Mucosa of stomach (tissue), 1 donor: ENCODE measurements at regions not wholly inside any gene's neighbourhood (a gene's known extent, or its start where the extent isn't known, plus 50 kb on each side); places are given as distances from the start of the nearest gene placed in this dataset.
"Not testable (repeated sequence)": the region's sequence is repeated elsewhere in the genome, so short reads cannot be mapped to it uniquely, and the experiment has no call there.

ENCODE experiments used
- H3K27me3 ChIP-seq: one replicate; pipeline ENCODE4 v1.7.0; 2013; ENCODE audit warnings: mild to moderate bottlenecking, low read length; ENCODE audit not compliant: control insufficient read depth, insufficient read depth
- H3K36me3 ChIP-seq: one replicate; pipeline ENCODE4 v1.7.0; 2013; ENCODE audit warnings: low read length; ENCODE audit not compliant: control insufficient read depth, insufficient read depth
- H3K4me1 ChIP-seq: one replicate; pipeline ENCODE4 v1.7.0; 2013; ENCODE audit warnings: mild to moderate bottlenecking, low read length; ENCODE audit not compliant: control insufficient read depth, insufficient read depth
- H3K4me3 ChIP-seq: one replicate; pipeline ENCODE4 v1.7.0; 2013; ENCODE audit warnings: low read length
- H3K9ac ChIP-seq: one replicate; pipeline ENCODE4 v1.7.0; 2013; ENCODE audit warnings: mild to moderate bottlenecking, low read length, moderate library complexity
- H3K9me3 ChIP-seq: one replicate; pipeline ENCODE4 v1.7.0; 2013; ENCODE audit warnings: mild to moderate bottlenecking, low read length, moderate library complexity; ENCODE audit not compliant: control insufficient read depth
- donor health status: Pancreatic carcinoma.

DNA sequence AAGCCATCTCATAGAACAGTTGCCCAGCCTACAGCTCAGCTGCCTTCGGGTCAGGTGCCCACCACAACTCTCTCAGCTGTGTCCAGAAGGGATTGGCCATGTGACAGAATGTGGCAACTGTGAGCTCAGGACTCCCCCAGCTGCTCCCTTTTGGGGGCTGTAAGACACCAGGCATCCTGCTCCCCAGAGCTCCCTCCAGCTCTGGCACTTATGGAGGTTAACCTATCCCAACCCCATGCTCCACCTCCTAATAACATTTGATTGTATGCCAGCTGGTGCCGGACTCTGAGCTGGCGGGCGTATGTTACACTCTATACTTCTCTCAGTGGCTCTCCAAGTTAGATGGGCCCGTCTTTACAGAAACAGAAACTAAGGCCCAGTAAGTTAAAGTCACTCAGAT lies 222.8 kb downstream of the FAM43A start:
- Histone ChIP-seq H3K27me3 (no peaks in the 10 kb centered on the region), H3K36me3 (no peaks in the 10 kb centered on the region), H3K9me3 (no peaks in the 10 kb centered on the region), H3K4me1 (peaks cover 10% of the 10 kb centered on the region), H3K9ac (no peak overlapping the region), H3K4me3 (no peak overlapping the region)

DNA sequence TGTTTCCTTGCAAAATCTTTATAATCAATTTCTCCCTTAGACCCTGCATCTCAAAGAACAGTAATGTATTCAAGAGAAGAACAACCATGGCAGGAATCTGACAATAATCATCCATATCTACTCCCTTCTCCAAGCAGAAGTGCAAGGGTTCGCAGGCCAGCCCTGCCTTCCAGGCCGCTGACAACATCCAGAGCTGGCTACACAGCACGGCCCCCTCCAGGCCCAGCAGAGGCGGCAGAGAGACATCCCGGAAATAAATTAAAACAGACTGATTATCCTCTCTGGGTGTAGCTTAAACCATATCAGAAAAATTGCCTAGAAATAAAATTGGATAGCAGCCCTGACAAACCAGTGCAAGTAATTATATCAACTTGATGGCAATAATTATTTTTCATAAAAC lies 223.3 kb downstream of the FAM43A start:
- H3K9ac ChIP-seq = no peak overlapping the region
- no peak overlapping the region for H3K4me3 ChIP-seq
- H3K36me3 ChIP-seq = no peaks in the 10 kb centered on the region

DNA sequence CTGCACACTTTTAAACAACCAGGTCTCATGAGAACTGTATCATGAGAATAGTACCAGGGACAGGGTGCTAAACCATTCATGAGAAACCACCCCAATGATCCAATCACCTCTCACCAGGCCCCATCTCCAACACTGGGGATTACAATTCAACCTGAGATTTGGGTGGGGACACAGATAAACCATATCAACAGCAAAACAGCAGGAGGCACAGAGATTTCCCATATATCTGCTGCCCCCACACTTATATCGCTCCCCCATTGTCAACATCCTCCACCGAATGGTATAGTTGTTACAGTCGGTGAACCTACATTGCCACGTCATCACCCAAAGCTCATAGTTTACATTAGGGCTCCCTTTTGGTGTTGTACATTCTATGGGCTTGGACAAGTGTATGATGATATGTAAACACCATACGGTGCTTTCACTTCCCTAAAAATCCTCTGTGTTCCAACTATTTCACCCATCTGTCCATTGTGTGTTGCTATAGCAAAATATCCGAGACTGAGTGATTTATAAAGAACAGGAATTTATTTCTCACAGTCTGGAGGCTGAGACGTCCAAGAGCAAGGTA lies 224.8 kb downstream of the FAM43A start:
- H3K9me3 ChIP-seq = no peaks in the 10 kb centered on the region
- H3K9ac ChIP-seq = no peak overlapping the region
- peaks cover 10% of the 10 kb centered on the region for H3K4me1 ChIP-seq
- H3K4me3 ChIP-seq = no peak overlapping the region
- no peaks in the 10 kb centered on the region for H3K36me3 ChIP-seq
- H3K27me3 ChIP-seq = no peaks in the 10 kb centered on the region

More for the DNA sequence above, 223.3 kb downstream of the FAM43A start:
- peaks cover 10% of the 10 kb centered on the region for H3K4me1 ChIP-seq
- no peaks in the 10 kb centered on the region for H3K9me3 ChIP-seq
- H3K27me3 ChIP-seq = no peaks in the 10 kb centered on the region

DNA sequence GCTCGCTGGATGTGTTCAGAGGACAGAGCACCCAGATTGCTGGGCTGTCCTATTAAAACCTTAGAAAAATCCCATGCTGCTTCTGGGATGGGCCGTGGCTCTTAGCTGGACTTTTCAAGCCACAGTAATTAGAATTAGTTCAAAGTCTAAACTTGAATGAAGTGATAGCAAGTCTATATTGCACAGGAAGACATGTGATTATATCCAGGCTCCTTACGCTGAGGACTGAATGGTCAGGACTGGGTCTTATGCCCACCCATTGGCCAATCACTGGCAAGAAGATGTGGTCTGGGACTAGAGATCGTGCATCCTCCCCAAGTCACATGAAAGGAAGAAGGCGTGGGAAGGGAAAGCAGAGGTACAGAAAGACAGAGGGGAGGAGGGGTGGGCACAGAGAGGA lies 227.6 kb downstream of the FAM43A start:
- no peaks in the 10 kb centered on the region for H3K27me3 ChIP-seq
- H3K9ac ChIP-seq = no peak overlapping the region
- no peak overlapping the region for H3K4me3 ChIP-seq
- peaks cover 9% of the 10 kb centered on the region for H3K4me1 ChIP-seq
- no peaks in the 10 kb centered on the region for H3K36me3 ChIP-seq
- no peaks in the 10 kb centered on the region for H3K9me3 ChIP-seq

DNA sequence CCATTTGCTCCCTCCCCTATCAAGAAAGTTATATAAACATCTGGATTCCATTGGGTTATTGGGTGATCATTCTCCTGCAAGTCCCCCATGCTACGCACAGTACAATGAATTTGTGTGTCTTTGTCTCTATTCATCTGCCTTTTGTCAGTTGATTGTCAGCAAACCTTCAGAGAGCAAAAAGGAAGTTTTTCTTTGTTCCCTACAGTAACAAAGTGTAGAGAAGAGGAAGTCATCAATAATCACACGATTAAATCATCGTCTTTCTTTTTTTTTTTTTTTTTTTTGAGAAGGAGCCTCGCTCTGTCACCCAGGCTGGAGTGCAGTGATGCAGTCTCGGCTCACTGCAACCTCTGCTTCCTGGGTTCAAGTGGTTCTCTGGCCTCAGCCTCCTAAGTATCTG lies 239.2 kb downstream of the FAM43A start:
- H3K4me3 ChIP-seq, H3K27me3 ChIP-seq, H3K9ac ChIP-seq, H3K4me1 ChIP-seq, H3K9me3 ChIP-seq, H3K36me3 ChIP-seq: not testable (repeated sequence)

DNA sequence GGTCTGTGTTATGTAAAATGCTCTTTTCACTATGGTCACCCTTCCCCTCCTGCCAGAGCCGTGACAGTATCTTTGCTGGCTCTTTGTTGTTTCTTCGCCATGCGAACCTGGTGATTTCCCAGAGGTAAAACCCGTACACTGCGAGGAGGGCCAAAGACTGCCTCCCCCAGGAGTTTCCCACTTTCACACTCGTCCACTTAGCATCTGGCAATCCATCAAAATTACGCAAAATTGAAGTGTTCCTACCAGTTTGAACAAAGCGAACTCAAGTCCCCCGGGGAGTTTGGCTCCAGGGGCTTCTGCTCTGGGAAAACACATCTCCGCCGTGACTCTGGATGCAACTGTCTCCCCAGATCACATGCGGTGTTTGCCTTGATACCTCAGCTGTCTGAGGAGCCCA lies 239.9 kb downstream of the FAM43A start:
- no peaks in the 10 kb centered on the region for H3K27me3 ChIP-seq
- no peaks in the 10 kb centered on the region for H3K36me3 ChIP-seq
- peaks cover 7% of the 10 kb centered on the region for H3K4me1 ChIP-seq
- no peak overlapping the region for H3K9ac ChIP-seq
- no peaks in the 10 kb centered on the region for H3K9me3 ChIP-seq
- no peak overlapping the region for H3K4me3 ChIP-seq

DNA sequence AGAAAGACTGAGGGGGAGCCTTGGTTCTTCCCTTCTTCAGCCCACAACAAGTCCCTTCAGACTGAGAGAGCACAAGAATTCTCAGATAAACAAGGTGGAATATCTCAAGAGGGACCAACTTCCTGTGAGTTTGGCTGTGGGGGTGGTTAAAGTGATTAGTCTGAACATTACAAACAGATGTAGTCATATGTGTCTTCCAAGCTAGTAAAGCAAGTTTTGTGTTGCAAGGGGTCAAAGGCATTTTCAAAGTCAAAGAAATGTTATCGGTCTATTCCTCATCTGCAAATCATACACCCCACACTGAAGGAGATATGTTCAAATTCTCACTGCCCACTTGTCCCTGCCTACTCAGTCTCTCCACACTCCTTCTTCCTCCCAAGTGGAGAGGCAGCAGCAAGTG lies 242.5 kb downstream of the FAM43A start:
- Histone ChIP-seq H3K9ac (no peak overlapping the region), H3K27me3 (no peaks in the 10 kb centered on the region), H3K4me1 (peaks cover 14% of the 10 kb centered on the region)

GRCh38 chr3:194928831-194929577 lies 243.3 kb downstream of the FAM43A start:
- Histone ChIP-seq H3K4me1 (peaks cover 14% of the 10 kb centered on the region), H3K4me3 (no peak overlapping the region), H3K9ac (no peak overlapping the region)

More for the DNA sequence above, 242.5 kb downstream of the FAM43A start:
- no peak overlapping the region for H3K4me3 ChIP-seq
- H3K36me3 ChIP-seq = no peaks in the 10 kb centered on the region
- H3K9me3 ChIP-seq = no peaks in the 10 kb centered on the region

GRCh38 chr3:194929578-194929960 lies 243.9 kb downstream of the FAM43A start:
- no peak overlapping the region for H3K9ac ChIP-seq
- peaks cover 14% of the 10 kb centered on the region for H3K4me1 ChIP-seq
- no peak overlapping the region for H3K4me3 ChIP-seq
- no peaks in the 10 kb centered on the region for H3K9me3 ChIP-seq
- H3K36me3 ChIP-seq = no peaks in the 10 kb centered on the region
- no peaks in the 10 kb centered on the region for H3K27me3 ChIP-seq

More at GRCh38 chr3:194928831-194929577, 243.3 kb downstream of the FAM43A start:
- no peaks in the 10 kb centered on the region for H3K36me3 ChIP-seq
- H3K27me3 ChIP-seq = no peaks in the 10 kb centered on the region
- no peaks in the 10 kb centered on the region for H3K9me3 ChIP-seq

DNA sequence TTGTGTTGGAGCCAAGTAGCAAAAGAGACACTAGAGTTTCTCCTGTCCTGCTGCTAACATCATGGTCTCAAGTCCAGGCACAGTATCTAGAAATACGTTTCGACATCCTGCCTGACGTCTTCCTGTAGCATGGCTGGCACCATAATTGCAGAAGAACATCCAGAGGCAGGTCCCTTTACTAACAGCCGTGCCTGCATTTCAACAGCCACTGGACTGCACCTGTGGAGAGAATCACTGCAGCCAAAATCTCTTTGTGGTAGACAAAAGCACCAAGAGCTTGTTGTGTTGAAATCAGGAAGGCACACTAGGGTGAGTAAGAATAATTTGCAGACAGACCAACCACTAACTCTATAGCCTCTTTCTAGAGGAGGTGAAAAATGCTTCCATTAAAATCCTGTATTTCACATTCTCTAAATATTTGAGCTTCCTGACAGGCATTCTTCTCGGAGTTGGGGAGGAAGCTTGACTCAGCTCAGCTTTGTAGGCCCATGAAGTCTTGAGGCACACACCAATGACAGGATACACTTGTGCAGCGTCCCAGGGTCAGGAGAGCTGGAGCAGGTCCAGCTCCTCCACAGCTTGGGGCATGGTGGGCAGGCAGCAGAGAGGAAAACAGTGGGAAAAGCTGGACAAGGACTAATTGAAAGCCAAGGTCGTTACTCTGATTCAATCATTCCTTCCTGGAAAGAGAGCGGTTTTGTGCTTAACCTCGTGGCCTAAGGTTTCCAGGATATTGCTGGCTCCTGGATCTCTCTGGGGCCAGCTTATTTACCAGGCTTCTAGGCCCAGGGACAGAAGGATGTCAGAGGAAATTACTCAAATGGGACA lies 244.9 kb downstream of the FAM43A start:
- H3K9ac ChIP-seq = no peak overlapping the region
- peaks cover 14% of the 10 kb centered on the region for H3K4me1 ChIP-seq
- no peaks in the 10 kb centered on the region for H3K9me3 ChIP-seq
- H3K36me3 ChIP-seq = no peaks in the 10 kb centered on the region
- no peaks in the 10 kb centered on the region for H3K27me3 ChIP-seq
- no peak overlapping the region for H3K4me3 ChIP-seq

- Histone ChIP-seq H3K27me3 (no peaks in the 10 kb centered on the region), H3K9me3 (no peaks in the 10 kb centered on the region), H3K4me1 (peaks cover 14% of the 10 kb centered on the region), H3K36me3 (no peaks in the 10 kb centered on the region), H3K4me3 (no peak overlapping the region), H3K9ac (no peak overlapping the region)
Measured at GRCh38 chr3:194931347-194931746, 245.7 kb downstream of the FAM43A start.

DNA sequence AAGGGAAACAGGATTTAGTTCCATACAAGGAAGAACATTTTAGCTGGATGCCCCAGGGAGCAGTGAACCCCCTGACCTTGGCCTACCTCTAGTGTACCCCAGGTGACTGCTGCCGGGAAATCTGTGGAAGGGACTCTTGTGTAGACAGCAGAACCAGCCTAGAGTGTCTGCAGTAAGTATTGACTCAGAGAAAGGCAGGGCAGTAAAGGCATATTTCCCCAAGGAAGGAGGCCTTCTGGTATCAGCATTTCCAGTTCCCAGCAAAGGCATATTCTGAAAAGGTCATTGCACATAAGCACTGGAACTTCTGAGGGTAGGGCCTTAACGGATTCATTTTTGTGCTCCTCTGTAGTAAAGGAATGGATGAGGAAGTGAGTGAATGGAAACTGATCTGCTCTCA lies 246.2 kb downstream of the FAM43A start:
- Histone ChIP-seq H3K4me3 (no peak overlapping the region), H3K9ac (no peak overlapping the region), H3K9me3 (no peaks in the 10 kb centered on the region), H3K27me3 (no peaks in the 10 kb centered on the region), H3K4me1 (peaks cover 14% of the 10 kb centered on the region), H3K36me3 (no peaks in the 10 kb centered on the region)
